ENCODE measurements at regions not wholly inside any gene's neighbourhood (a gene's known extent, or its start where the extent isn't known, plus 50 kb on each side); places are given as distances from the start of the nearest gene placed in this dataset.

- TF ChIP-seq CTCF (IDR thresholded peaks at IDR 0.05) (no peak), POLR2A (IDR thresholded peaks at IDR 0.05) (no peak)
These were observed 150.4 kb upstream of the CCN2 start for GRCh38 chr6:132101535-132101934.
